H1 (cell line): ENCODE measurements at regions not wholly inside any gene's neighbourhood (a gene's known extent, or its start where the extent isn't known, plus 50 kb on each side); places are given as distances from the start of the nearest gene placed in this dataset.

Experiments
- CTCF ChIA-PET: fragments of 300-600 bp; sonication (Branson Sonifier 250); formaldehyde crosslinking; loops from one replicate; lab custom pipeline; 2021; ENCODE audit not compliant: partially characterized antibody; lab: Charles Lee
- POLR2A ChIA-PET: fragments of 300-600 bp; sonication (Branson Sonifier 250); formaldehyde crosslinking; loops from one replicate; lab custom pipeline; 2021; ENCODE audit warnings: inconsistent platforms; ENCODE audit not compliant: partially characterized antibody; lab: Charles Lee
- DNase-seq, 2 experiments: peaks; one replicate each; pipeline versions ENCODE4 v3.0.0 to v3.0.0-alpha.2; 2010 to 2022; ENCODE audit warnings: low spot score in 2 of 2, low read depth in 1 of 2, mixed read lengths in 1 of 2
- FAIRE-seq: peaks from 2 replicates; lab custom pipeline; 2011; peaks lifted over from hg19 to GRCh38; lab: Jason Lieb, UNC
- H2AFZ ChIP-seq: 2 replicates; pipeline ENCODE4 v1.8.1; 2012; ENCODE audit warnings: low read length, inconsistent platforms
- H2AK5ac ChIP-seq: 2 replicates; pipeline ENCODE4 v1.6.1; 2013; ENCODE audit warnings: low read depth, low read length
- H2BK120ac ChIP-seq: replicated peaks from 2 replicates; pipeline ENCODE3; 2013; ENCODE audit warnings: low read depth, low read length, inconsistent platforms
- H2BK12ac ChIP-seq: 2 replicates; pipeline ENCODE4 v1.6.1; 2013; ENCODE audit warnings: low read depth, low read length
- H2BK15ac ChIP-seq: 2 replicates; pipeline ENCODE4 v1.6.1; 2013; ENCODE audit warnings: low read length
- H2BK20ac ChIP-seq: 2 replicates; pipeline ENCODE4 v1.6.1; 2013; ENCODE audit warnings: low read length
- H2BK5ac ChIP-seq: 2 replicates; pipeline ENCODE4 v1.6.1; 2013; ENCODE audit warnings: low read depth, low read length
- H3K14ac ChIP-seq: 2 replicates; pipeline ENCODE4 v1.6.1; 2013; ENCODE audit warnings: inconsistent platforms; ENCODE audit not compliant: insufficient read length
- H3K18ac ChIP-seq: 2 replicates; pipeline ENCODE4 v1.6.1; 2013; ENCODE audit warnings: low read length; ENCODE audit errors: extremely low read depth
- H3K23ac ChIP-seq: 2 replicates; pipeline ENCODE4 v1.6.1; 2013; ENCODE audit warnings: inconsistent platforms; ENCODE audit not compliant: insufficient read length
- H3K23me2 ChIP-seq: 2 replicates; pipeline ENCODE4 v1.6.1; 2013; ENCODE audit warnings: low read depth, low read length
- H3K27ac ChIP-seq: 2 replicates; pipeline ENCODE4 v1.6.1; 2011; ENCODE audit warnings: low read depth, low read length, inconsistent platforms
- H3K27me3 ChIP-seq, 4 experiments: replicated peaks in 1 of 4; 1 replicate in 1 of 4; 2 replicates in 3 of 4; pipeline versions ENCODE4 v1.6.1 to v1.8.1; 2011 to 2013; ENCODE audit warnings: low read length in 3 of 4, mild to moderate bottlenecking in 3 of 4, inconsistent platforms in 2 of 4, mixed read lengths in 2 of 4, moderate library complexity in 1 of 4; ENCODE audit not compliant: control insufficient read depth in 3 of 4, insufficient read depth in 3 of 4; ENCODE audit errors: extremely low read depth in 1 of 4
- H3K36me3 ChIP-seq, 4 experiments: 2 replicates each; pipeline versions ENCODE4 v1.6.1 to v1.8.1; 2011 to 2013; ENCODE audit warnings: mild to moderate bottlenecking in 4 of 4, low read length in 3 of 4, moderate library complexity in 2 of 4, control low read depth in 1 of 4, inconsistent platforms in 1 of 4; ENCODE audit not compliant: insufficient read depth in 4 of 4, control insufficient read depth in 2 of 4
- H3K4ac ChIP-seq: replicated peaks from 2 replicates; pipeline ENCODE3; 2013; ENCODE audit warnings: low read length, low read depth, mixed read lengths, inconsistent platforms; ENCODE audit not compliant: insufficient read length
- H3K4me1 ChIP-seq, 4 experiments: replicated peaks in 1 of 4; 1 replicate in 1 of 4; 2 replicates in 3 of 4; pipeline versions ENCODE4 v1.6.1 to v1.8.1; 2011 to 2013; ENCODE audit warnings: low read length in 3 of 4, inconsistent platforms in 2 of 4, mixed read lengths in 1 of 4; ENCODE audit not compliant: insufficient read depth in 4 of 4, control insufficient read depth in 3 of 4
- H3K4me2 ChIP-seq, 2 experiments: 2 replicates each; pipeline versions ENCODE4 v1.6.1 to v1.8.1; 2011 to 2013; ENCODE audit warnings: low read depth in 2 of 2, low read length in 2 of 2, control low read depth in 1 of 2, inconsistent platforms in 1 of 2, mild to moderate bottlenecking in 1 of 2; ENCODE audit not compliant: insufficient read depth in 1 of 2
- H3K4me3 ChIP-seq, 4 experiments: fragments of 200-600, 300-600 bp in 1 of 4; sonication (generic), shearing (Covaris generic), sonication (Bioruptor Twin) in 1 of 4; 2 replicates each; pipeline versions ENCODE4 v1.5.1 to v1.8.1; 2011 to 2016; ENCODE audit warnings: low read length in 4 of 4, low read depth in 3 of 4, control low read depth in 2 of 4, inconsistent platforms in 2 of 4, mild to moderate bottlenecking in 2 of 4, mixed read lengths in 1 of 4, moderate library complexity in 1 of 4; ENCODE audit not compliant: insufficient read depth in 2 of 4; ENCODE audit errors: extremely low read depth in 1 of 4
- H3K56ac ChIP-seq: replicated peaks from 2 replicates; pipeline ENCODE3; 2013; ENCODE audit warnings: low read depth, mild to moderate bottlenecking, mixed read lengths, low read length, inconsistent platforms; ENCODE audit not compliant: insufficient read length
- H3K79me1 ChIP-seq: 2 replicates; pipeline ENCODE4 v1.6.1; 2013; ENCODE audit warnings: low read depth, low read length, control low read depth
- H3K79me2 ChIP-seq, 2 experiments: 2 replicates each; pipeline versions ENCODE4 v1.6.1 to v1.8.1; 2012 to 2013; ENCODE audit warnings: low read length in 2 of 2, mild to moderate bottlenecking in 2 of 2, inconsistent platforms in 1 of 2; ENCODE audit not compliant: insufficient read depth in 2 of 2, control insufficient read depth in 1 of 2
- H3K9ac ChIP-seq, 4 experiments: replicated peaks in 1 of 4; 1 replicate in 1 of 4; 2 replicates in 3 of 4; pipeline versions ENCODE4 v1.6.1 to v1.8.1; 2011 to 2013; ENCODE audit warnings: low read depth in 3 of 4, low read length in 3 of 4, control low read depth in 2 of 4, mild to moderate bottlenecking in 2 of 4, moderate library complexity in 2 of 4, inconsistent platforms in 1 of 4; ENCODE audit errors: extremely low read depth in 1 of 4
- H3K9me3 ChIP-seq, 2 experiments: 2 replicates each; pipeline versions ENCODE4 v1.6.1 to v1.8.1; 2012 to 2013; ENCODE audit warnings: mild to moderate bottlenecking in 2 of 2, moderate library complexity in 2 of 2, control low read depth in 1 of 2, inconsistent platforms in 1 of 2, low read depth in 1 of 2, low read length in 1 of 2, mixed read lengths in 1 of 2; ENCODE audit not compliant: insufficient read depth in 2 of 2
- H4K20me1 ChIP-seq, 2 experiments: replicated peaks in 1 of 2; 2 replicates each; pipeline versions ENCODE3 to v1.8.1; 2011 to 2013; ENCODE audit warnings: inconsistent platforms in 2 of 2, low read length in 2 of 2, mild to moderate bottlenecking in 1 of 2; ENCODE audit not compliant: insufficient read depth in 2 of 2, control insufficient read depth in 1 of 2
- H4K5ac ChIP-seq: 2 replicates; pipeline ENCODE4 v1.6.1; 2013; ENCODE audit warnings: low read length, low read depth, mixed read lengths, inconsistent platforms; ENCODE audit not compliant: insufficient read length
- H4K8ac ChIP-seq: 2 replicates; pipeline ENCODE4 v1.8.0; 2013; ENCODE audit warnings: mild to moderate bottlenecking, moderate library complexity, low read length, inconsistent platforms; ENCODE audit not compliant: insufficient read depth; ENCODE audit errors: extremely low read depth
- H4K91ac ChIP-seq: replicated peaks from 2 replicates; pipeline ENCODE3; 2013; ENCODE audit warnings: low read length, mixed read lengths, inconsistent platforms; ENCODE audit not compliant: insufficient read length
- FOSL1 ChIP-seq: IDR thresholded peaks from 2 replicates; pipeline ENCODE4 v1.6.1; 2011; ENCODE audit warnings: mild to moderate bottlenecking, low read depth, low read length, moderate library complexity; ENCODE audit not compliant: insufficient read depth
- GTF2F1 ChIP-seq: IDR thresholded peaks from 2 replicates; pipeline ENCODE4 v1.6.1; 2012; ENCODE audit warnings: low read depth, low read length, improper control_type of control experiment, borderline replicate concordance
- KDM5A ChIP-seq: fragments of 200-600 bp; IDR thresholded peaks from 2 replicates; pipeline ENCODE4 v1.7.1; 2012; ENCODE audit warnings: mild to moderate bottlenecking, low read length, inconsistent platforms, mixed read lengths
- NANOG ChIP-seq: IDR thresholded peaks from 2 replicates; pipeline ENCODE4 v1.6.1; 2011; ENCODE audit warnings: low read length, low read depth, mild to moderate bottlenecking, inconsistent platforms; ENCODE audit not compliant: insufficient read depth, poor library complexity, severe bottlenecking
- POU5F1 ChIP-seq: IDR thresholded peaks from 2 replicates; pipeline ENCODE4 v1.6.1; 2011; ENCODE audit warnings: low read depth, mild to moderate bottlenecking, low read length, moderate library complexity
- SP2 ChIP-seq: IDR thresholded peaks from 2 replicates; pipeline ENCODE4 v1.6.1; 2012; ENCODE audit warnings: mild to moderate bottlenecking, low read length, inconsistent platforms
- WGBS, 2 experiments: shearing (Covaris generic) in 1 of 2; methylation state at CpG; one replicate each; pipeline versions ENCODE4 v1.1.6 to v1.1.7; 2013 to 2015; ENCODE audit warnings: low lambda C conversion rate in 2 of 2, mixed read lengths in 2 of 2, inconsistent platforms in 1 of 2, low coverage in 1 of 2, missing lambda C conversion rate in 1 of 2; ENCODE audit not compliant: insufficient replicate concordance in 2 of 2, insufficient coverage in 1 of 2, insufficient read length in 1 of 2; ENCODE audit errors: extremely low coverage in 1 of 2, missing lambda C conversion rate in 1 of 2; 5-methylcytosine and 5-hydroxymethylcytosine counted together

- Histone ChIP-seq H3K4ac (no peak overlapping the region), H4K5ac (no peak overlapping the region), H4K8ac (no peak overlapping the region), H3K27ac (no peak overlapping the region), H3K79me2 (no peaks in the 10 kb centered on the region), H3K56ac (no peak overlapping the region), H3K27me3 (no peaks in the 10 kb centered on the region), H2AFZ (no peak overlapping the region), H3K9me3 (no peaks in the 10 kb centered on the region), H2BK120ac (no peak overlapping the region), H3K4me3 (no peak overlapping the region), H2BK5ac (no peak overlapping the region), H3K23ac (no peak overlapping the region), H3K18ac (no peak overlapping the region), H3K79me1 (no peaks in the 10 kb centered on the region), H4K91ac (no peak overlapping the region), H2BK12ac (no peak overlapping the region), H2BK20ac (no peak overlapping the region), H3K4me1 (no peaks in the 10 kb centered on the region), H2AK5ac (no peak overlapping the region), H3K36me3 (no peaks in the 10 kb centered on the region), H4K20me1 (no peaks in the 10 kb centered on the region), H3K23me2 (no peaks in the 10 kb centered on the region), H3K4me2 (no peak overlapping the region), H3K14ac (no peak overlapping the region), H2BK15ac (no peak overlapping the region), H3K9ac (no peak overlapping the region)
- WGBS, 2 experiments: 84% methylated on average over 2 of the region's 3 CpGs; no CpG with 5 or more reads in 1 of the 2 experiments
- DNase-seq: no peak
- FAIRE-seq: no peak
- ChIA-PET POLR2A (no interaction called here), CTCF (interaction anchor here (2.5 to 2.7 kb wide), 2 partner anchors 8 to 92 kb away, joined by 5 to 16 read pairs; no protein-coding TSS in a partner anchor)
- no peak for TF ChIP-seq NANOG
- TF ChIP-seq GTF2F1: no peak
- no peak for TF ChIP-seq SP2
- TF ChIP-seq POU5F1: no peak
- TF ChIP-seq FOSL1: no peak
- no peak for TF ChIP-seq KDM5A
Measured at GRCh38 chrX:69379412-69379811, 124.7 kb upstream of the NALF2 start.
